ENCODE measurements at regions not wholly inside any gene's neighbourhood (a gene's known extent, or its start where the extent isn't known, plus 50 kb on each side); places are given as distances from the start of the nearest gene placed in this dataset.

DNA sequence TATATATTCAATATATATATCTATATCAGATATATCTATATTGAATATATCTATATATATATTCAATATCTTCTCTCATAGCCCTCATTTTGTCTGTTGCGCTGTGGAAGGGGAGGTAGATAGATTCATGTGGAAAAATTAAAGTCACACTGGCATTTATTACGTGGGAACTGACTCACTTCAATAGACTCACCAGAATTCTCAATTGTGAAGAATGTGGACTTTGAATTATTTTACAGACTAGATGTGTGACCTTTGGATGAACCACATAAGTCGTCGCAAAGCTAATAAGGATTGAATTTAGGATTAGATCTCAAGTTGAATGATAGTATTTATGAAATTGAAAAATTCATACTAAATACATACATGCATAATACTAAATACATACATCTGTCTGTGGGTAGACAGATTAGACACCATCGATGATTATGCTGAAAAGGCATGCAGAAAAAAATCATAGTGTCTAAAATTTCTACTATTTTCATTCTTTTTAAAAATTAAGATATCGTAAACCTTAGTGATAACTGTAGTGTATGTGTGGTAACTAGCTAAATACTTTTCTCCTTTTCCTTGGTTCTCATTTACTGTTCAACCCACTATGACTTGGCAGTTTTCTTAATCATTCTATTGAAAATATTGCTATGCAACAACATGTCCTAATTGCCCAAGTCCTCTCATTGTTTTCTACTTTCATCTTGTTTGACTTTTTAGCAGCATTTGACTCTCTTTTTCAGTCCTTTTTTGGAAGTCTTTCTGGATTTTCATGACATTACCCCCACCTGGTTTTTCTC lies 61.8 kb upstream of the A1CF start:
- H3F3A ChIP-seq (ENCODE audit: control insufficient read depth, insufficient read depth): no peaks in the 10 kb centered on the region
- H3K4me1 ChIP-seq (ENCODE audit: control insufficient read depth, low read length): no peaks in the 10 kb centered on the region
- no peaks in the 10 kb centered on the region for H3K9me3 ChIP-seq (ENCODE audit: control insufficient read depth, insufficient read depth, low read length)
- no peaks in the 10 kb centered on the region for H3K36me3 ChIP-seq (ENCODE audit: control insufficient read depth, low read length)
- no peaks in the 10 kb centered on the region for H3K9me2 ChIP-seq (replicated peaks; ENCODE audit: control insufficient read depth, low read length)
- H3K27me3 ChIP-seq (ENCODE audit: control insufficient read depth, low read length): 0 out of 2 replicates have a peak, but pooled peaks cover 4% of the 10 kb centered on the region
- H3K27ac ChIP-seq (ENCODE audit: low read depth, low read length): no peak overlapping the region
- TF ChIP-seq, protein P1, sequence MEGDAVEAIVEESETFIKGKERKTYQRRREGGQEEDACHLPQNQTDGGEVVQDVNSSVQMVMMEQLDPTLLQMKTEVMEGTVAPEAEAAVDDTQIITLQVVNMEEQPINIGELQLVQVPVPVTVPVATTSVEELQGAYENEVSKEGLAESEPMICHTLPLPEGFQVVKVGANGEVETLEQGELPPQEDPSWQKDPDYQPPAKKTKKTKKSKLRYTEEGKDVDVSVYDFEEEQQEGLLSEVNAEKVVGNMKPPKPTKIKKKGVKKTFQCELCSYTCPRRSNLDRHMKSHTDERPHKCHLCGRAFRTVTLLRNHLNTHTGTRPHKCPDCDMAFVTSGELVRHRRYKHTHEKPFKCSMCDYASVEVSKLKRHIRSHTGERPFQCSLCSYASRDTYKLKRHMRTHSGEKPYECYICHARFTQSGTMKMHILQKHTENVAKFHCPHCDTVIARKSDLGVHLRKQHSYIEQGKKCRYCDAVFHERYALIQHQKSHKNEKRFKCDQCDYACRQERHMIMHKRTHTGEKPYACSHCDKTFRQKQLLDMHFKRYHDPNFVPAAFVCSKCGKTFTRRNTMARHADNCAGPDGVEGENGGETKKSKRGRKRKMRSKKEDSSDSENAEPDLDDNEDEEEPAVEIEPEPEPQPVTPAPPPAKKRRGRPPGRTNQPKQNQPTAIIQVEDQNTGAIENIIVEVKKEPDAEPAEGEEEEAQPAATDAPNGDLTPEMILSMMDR (IDR thresholded peaks at IDR 0.05; ENCODE audit: low read depth, low read length, poor library complexity, severe bottlenecking): no peak
- TF ChIP-seq EZH2phosphoT487 (IDR thresholded peaks at IDR 0.05; ENCODE audit: borderline replicate concordance, low read length): no peak
- H3K79me2 ChIP-seq (ENCODE audit: control insufficient read depth, low read length): no peaks in the 10 kb centered on the region
- no peak overlapping the region for H3K4me2 ChIP-seq (ENCODE audit: low read length)
- no peak overlapping the region for H3K4me3 ChIP-seq (ENCODE audit: low read length)
- H4K20me1 ChIP-seq (ENCODE audit: control insufficient read depth, insufficient read depth, low read depth, low read length): no peaks in the 10 kb centered on the region

DNA sequence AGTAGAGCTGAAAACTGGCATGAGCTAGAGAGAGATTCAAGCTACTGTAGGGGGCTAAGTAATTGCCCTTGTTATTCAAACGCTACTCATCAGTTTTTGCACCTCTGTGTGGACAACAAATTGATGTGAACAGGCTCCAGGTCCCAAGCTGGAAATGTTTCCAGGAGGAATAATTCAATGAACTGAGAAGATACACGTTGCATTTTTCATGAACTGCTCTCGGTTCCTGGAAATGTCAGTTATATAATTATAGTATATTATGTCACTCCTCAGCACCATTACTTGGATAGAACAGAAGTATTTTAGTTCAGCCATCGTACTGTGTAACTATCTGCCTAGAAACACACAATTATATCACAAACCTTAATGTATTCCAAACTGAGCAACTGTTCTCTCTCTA lies 65.9 kb upstream of the A1CF start:
- H3K36me3 ChIP-seq (ENCODE audit: control insufficient read depth, low read length): no peaks in the 10 kb centered on the region
- no peaks in the 10 kb centered on the region for H3K79me2 ChIP-seq (ENCODE audit: control insufficient read depth, low read length)
- H3K27ac ChIP-seq (ENCODE audit: low read depth, low read length): no peak overlapping the region
- no peaks in the 10 kb centered on the region for H3K9me3 ChIP-seq (ENCODE audit: control insufficient read depth, insufficient read depth, low read length)
- H3K4me3 ChIP-seq (ENCODE audit: low read length): no peak overlapping the region
- no peaks in the 10 kb centered on the region for H4K20me1 ChIP-seq (ENCODE audit: control insufficient read depth, insufficient read depth, low read depth, low read length)
- H3K27me3 ChIP-seq (ENCODE audit: control insufficient read depth, low read length): 0 out of 2 replicates have a peak, but pooled peaks cover 4% of the 10 kb centered on the region
- no peaks in the 10 kb centered on the region for H3F3A ChIP-seq (ENCODE audit: control insufficient read depth, insufficient read depth)
- no peaks in the 10 kb centered on the region for H3K4me1 ChIP-seq (ENCODE audit: control insufficient read depth, low read length)
- no peak for TF ChIP-seq EZH2phosphoT487 (IDR thresholded peaks at IDR 0.05; ENCODE audit: borderline replicate concordance, low read length)
- TF ChIP-seq, protein P1 (IDR thresholded peaks at IDR 0.05; ENCODE audit: low read depth, low read length, poor library complexity, severe bottlenecking): no peak
- H3K9me2 ChIP-seq (replicated peaks; ENCODE audit: control insufficient read depth, low read length): no peaks in the 10 kb centered on the region
- no peak overlapping the region for H3K4me2 ChIP-seq (ENCODE audit: low read length)

DNA sequence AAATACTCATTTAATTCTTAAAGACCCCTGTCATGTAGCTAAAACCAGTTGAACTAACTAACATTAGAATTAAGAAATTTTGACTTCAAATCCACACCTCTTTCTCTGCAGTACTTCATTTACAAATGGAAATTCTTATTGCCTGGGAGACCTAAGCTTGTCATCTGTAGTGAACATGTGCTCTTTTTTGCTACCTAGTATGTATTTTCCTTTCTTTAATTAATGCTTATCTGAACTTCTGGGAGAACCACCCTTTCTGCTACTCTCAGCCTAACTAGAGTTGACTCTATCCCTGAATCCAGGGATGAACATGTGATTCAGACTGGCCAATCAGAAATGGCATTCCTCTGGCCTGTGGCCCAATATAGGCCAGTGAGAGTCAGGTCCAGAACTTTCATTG lies 75.9 kb upstream of the A1CF start:
- Histone ChIP-seq H3K9me3 (ENCODE audit: control insufficient read depth, insufficient read depth, low read length) (no peaks in the 10 kb centered on the region), H3K9me2 (replicated peaks; ENCODE audit: control insufficient read depth, low read length) (no peaks in the 10 kb centered on the region), H3K27ac (ENCODE audit: low read depth, low read length) (no peak overlapping the region), H3K27me3 (ENCODE audit: control insufficient read depth, low read length) (no peaks in the 10 kb centered on the region), H4K20me1 (ENCODE audit: control insufficient read depth, insufficient read depth, low read depth, low read length) (no peaks in the 10 kb centered on the region), H3K4me2 (ENCODE audit: low read length) (no peak overlapping the region), H3K36me3 (ENCODE audit: control insufficient read depth, low read length) (no peaks in the 10 kb centered on the region), H3K4me3 (ENCODE audit: low read length) (no peak overlapping the region), H3K79me2 (ENCODE audit: control insufficient read depth, low read length) (no peaks in the 10 kb centered on the region), H3F3A (ENCODE audit: control insufficient read depth, insufficient read depth) (no peaks in the 10 kb centered on the region), H3K4me1 (ENCODE audit: control insufficient read depth, low read length) (no peaks in the 10 kb centered on the region)
- no peak for TF ChIP-seq EZH2phosphoT487 (IDR thresholded peaks at IDR 0.05; ENCODE audit: borderline replicate concordance, low read length)
- TF ChIP-seq, protein P1 (IDR thresholded peaks at IDR 0.05; ENCODE audit: low read depth, low read length, poor library complexity, severe bottlenecking): no peak

Data from DOHH2 (cell line).